Astrocyte (in vitro differentiated cells and primary cell): ENCODE measurements at regions not wholly inside any gene's neighbourhood (a gene's known extent, or its start where the extent isn't known, plus 50 kb on each side); places are given as distances from the start of the nearest gene placed in this dataset.

Source experiments
- DNase-seq: peaks from one replicate; pipeline ENCODE4 v3.0.0-alpha.2; 2010; ENCODE audit warnings: low read depth
- FAIRE-seq: peaks from 2 replicates; lab custom pipeline; 2011; peaks lifted over from hg19 to GRCh38; lab: Jason Lieb, UNC
- H2AFZ ChIP-seq: 2 replicates; pipeline ENCODE4 v1.6.0; 2012; ENCODE audit warnings: low read depth, low read length, inconsistent platforms
- H3K27ac ChIP-seq: 2 replicates; pipeline ENCODE4 v1.5.1; 2011; ENCODE audit warnings: low read depth, low read length, inconsistent platforms
- H3K27me3 ChIP-seq: 2 replicates; pipeline ENCODE4 v1.6.0; 2011; ENCODE audit warnings: low read length, inconsistent platforms; ENCODE audit not compliant: insufficient read depth
- H3K36me3 ChIP-seq: 2 replicates; pipeline ENCODE4 v1.5.1; 2011; ENCODE audit warnings: low read length, inconsistent platforms; ENCODE audit not compliant: insufficient read depth
- H3K4me1 ChIP-seq: 2 replicates; pipeline ENCODE4 v1.5.1; 2011; ENCODE audit warnings: low read length, inconsistent platforms; ENCODE audit not compliant: insufficient read depth
- H3K4me2 ChIP-seq: 2 replicates; pipeline ENCODE4 v1.6.0; 2012; ENCODE audit warnings: low read length, inconsistent platforms
- H3K4me3 ChIP-seq: 2 replicates; pipeline ENCODE4 v1.5.1; 2011; ENCODE audit warnings: low read depth, mild to moderate bottlenecking, low read length, inconsistent platforms; ENCODE audit not compliant: insufficient read depth
- H3K79me2 ChIP-seq: 2 replicates; pipeline ENCODE4 v1.6.0; 2012; ENCODE audit warnings: mild to moderate bottlenecking, low read length, inconsistent platforms; ENCODE audit not compliant: insufficient read depth
- H3K9ac ChIP-seq: 2 replicates; pipeline ENCODE4 v1.6.0; 2012; ENCODE audit warnings: mild to moderate bottlenecking, low read length, inconsistent platforms
- H3K9me3 ChIP-seq: 2 replicates; pipeline ENCODE4 v1.5.1; 2012; ENCODE audit warnings: low read depth, mild to moderate bottlenecking, low read length, inconsistent platforms; ENCODE audit not compliant: insufficient read depth
- H4K20me1 ChIP-seq: 2 replicates; pipeline ENCODE4 v1.6.0; 2012; ENCODE audit warnings: low read length, inconsistent platforms; ENCODE audit not compliant: insufficient read depth
- H3K27ac Mint-ChIP-seq: one replicate; pipeline ENCODE4 v1.8.0; 2021; ENCODE audit warnings: mild to moderate bottlenecking, mixed read lengths; ENCODE audit not compliant: unreplicated experiment
- H3K27me3 Mint-ChIP-seq: one replicate; pipeline ENCODE4 v1.8.0; 2021; ENCODE audit warnings: low read depth, mixed read lengths; ENCODE audit not compliant: unreplicated experiment
- H3K36me3 Mint-ChIP-seq: one replicate; pipeline ENCODE4 v1.8.0; 2021; ENCODE audit warnings: low read depth, mixed read lengths; ENCODE audit not compliant: unreplicated experiment
- H3K4me1 Mint-ChIP-seq: one replicate; pipeline ENCODE4 v1.8.0; 2021; ENCODE audit warnings: low read depth, mixed read lengths; ENCODE audit not compliant: unreplicated experiment
- H3K4me3 Mint-ChIP-seq: one replicate; pipeline ENCODE4 v1.8.0; 2021; ENCODE audit warnings: mild to moderate bottlenecking, moderate library complexity, mixed read lengths; ENCODE audit not compliant: unreplicated experiment
- H3K9me3 Mint-ChIP-seq: one replicate; pipeline ENCODE4 v1.8.0; 2021; ENCODE audit warnings: mild to moderate bottlenecking, mixed read lengths; ENCODE audit not compliant: unreplicated experiment
- EZH2 ChIP-seq: IDR thresholded peaks from 2 replicates; pipeline ENCODE4 v1.6.1; 2012; ENCODE audit warnings: mild to moderate bottlenecking, low read length, inconsistent platforms; ENCODE audit not compliant: insufficient read depth
- TF ChIP-seq, protein P1 (sequence below): IDR thresholded peaks from 2 replicates; pipeline ENCODE4 v1.5.1; 2011; ENCODE audit warnings: low read depth, mild to moderate bottlenecking, inconsistent platforms, low read length, moderate library complexity; ENCODE audit not compliant: insufficient read depth

DNA sequence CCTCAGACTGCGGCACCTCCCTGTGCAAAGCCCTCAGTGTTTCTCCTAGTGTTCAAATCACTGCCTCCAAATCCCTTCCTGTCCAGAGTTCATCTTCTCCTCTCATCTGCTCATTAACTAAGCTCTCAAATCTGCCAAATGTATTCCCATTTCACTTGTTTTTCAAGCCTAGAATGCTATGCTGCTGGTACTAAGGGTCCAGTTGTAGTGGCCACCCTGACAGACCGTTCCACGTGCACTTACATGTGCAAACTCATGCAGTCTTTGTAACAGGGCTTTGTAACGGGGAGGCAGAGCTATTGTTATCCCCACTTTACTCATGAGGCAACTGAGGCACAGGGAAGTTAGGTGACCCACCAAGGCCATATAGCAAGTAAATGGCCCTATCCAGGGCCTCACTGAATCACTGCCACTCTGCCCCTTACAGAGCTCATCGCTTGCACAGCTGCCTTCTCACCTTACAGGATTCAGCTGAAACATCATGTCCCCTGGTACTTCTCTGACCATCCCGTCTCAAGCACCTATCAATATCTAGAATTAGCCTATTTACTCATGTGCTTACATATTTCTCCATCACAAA lies 153.0 kb upstream of the PDE1C start:
- Mint-ChIP-seq H3K36me3 (no peaks in the 10 kb centered on the region), H3K4me3 (no peak overlapping the region), H3K27ac (no peak overlapping the region), H3K9me3 (peaks cover 3% of the 10 kb centered on the region), H3K4me1 (no peaks in the 10 kb centered on the region), H3K27me3 (peaks cover 29% of the 10 kb centered on the region)
- DNase-seq (no peak), FAIRE-seq (no peak)
- Histone ChIP-seq H3K79me2 (no peaks in the 10 kb centered on the region), H4K20me1 (no peaks in the 10 kb centered on the region), H2AFZ (no peak overlapping the region), H3K36me3 (no peaks in the 10 kb centered on the region), H3K27ac (no peak overlapping the region), H3K27me3 (no peaks in the 10 kb centered on the region), H3K9me3 (no peaks in the 10 kb centered on the region), H3K9ac (no peak overlapping the region), H3K4me3 (no peak overlapping the region), H3K4me1 (no peaks in the 10 kb centered on the region), H3K4me2 (no peak overlapping the region)
- TF ChIP-seq, protein P1, sequence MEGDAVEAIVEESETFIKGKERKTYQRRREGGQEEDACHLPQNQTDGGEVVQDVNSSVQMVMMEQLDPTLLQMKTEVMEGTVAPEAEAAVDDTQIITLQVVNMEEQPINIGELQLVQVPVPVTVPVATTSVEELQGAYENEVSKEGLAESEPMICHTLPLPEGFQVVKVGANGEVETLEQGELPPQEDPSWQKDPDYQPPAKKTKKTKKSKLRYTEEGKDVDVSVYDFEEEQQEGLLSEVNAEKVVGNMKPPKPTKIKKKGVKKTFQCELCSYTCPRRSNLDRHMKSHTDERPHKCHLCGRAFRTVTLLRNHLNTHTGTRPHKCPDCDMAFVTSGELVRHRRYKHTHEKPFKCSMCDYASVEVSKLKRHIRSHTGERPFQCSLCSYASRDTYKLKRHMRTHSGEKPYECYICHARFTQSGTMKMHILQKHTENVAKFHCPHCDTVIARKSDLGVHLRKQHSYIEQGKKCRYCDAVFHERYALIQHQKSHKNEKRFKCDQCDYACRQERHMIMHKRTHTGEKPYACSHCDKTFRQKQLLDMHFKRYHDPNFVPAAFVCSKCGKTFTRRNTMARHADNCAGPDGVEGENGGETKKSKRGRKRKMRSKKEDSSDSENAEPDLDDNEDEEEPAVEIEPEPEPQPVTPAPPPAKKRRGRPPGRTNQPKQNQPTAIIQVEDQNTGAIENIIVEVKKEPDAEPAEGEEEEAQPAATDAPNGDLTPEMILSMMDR, result no peak
- no peak for TF ChIP-seq EZH2

DNA sequence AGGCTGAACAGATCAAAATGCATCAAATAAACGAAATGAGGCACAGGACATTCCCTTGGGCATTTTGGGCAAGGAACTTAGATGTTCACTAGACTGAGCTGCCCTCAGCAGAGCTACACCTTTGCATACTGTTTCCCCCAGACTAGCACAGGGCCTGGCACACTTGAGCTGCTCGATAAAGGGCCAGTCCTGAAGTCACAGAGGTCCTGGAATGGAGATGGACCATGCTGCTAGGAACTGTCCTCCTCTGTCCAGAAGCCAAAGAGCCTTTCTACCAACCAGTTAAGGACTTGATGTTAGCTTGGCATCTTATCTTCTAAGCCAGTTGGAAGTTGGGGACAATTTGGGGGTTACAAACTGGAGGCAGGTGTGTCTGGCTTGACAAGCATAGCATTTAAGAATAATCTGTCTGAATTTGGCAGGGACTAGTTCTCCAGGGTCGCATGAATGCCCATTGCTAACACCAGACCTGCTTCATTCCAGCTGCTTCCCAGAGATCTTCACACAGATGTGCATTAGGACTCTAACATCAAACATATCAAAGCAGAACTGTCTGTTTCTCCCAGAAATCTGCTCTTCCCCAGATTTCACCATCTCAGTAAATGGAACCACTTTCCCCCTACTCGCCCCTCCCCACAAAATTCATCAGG lies 152.2 kb upstream of the PDE1C start:
- H3K4me1 ChIP-seq, result no peaks in the 10 kb centered on the region
- H3K9me3 ChIP-seq, result no peaks in the 10 kb centered on the region
- no peak overlapping the region for H3K4me2 ChIP-seq
- TF ChIP-seq, protein P1, result no peak
- TF ChIP-seq EZH2, result no peak
- Mint-ChIP-seq H3K27me3 (peaks cover 33% of the 10 kb centered on the region), H3K36me3 (no peaks in the 10 kb centered on the region), H3K4me3 (no peak overlapping the region), H3K9me3 (peaks cover 3% of the 10 kb centered on the region), H3K4me1 (no peaks in the 10 kb centered on the region), H3K27ac (no peak overlapping the region)
- no peak overlapping the region for H2AFZ ChIP-seq
- no peaks in the 10 kb centered on the region for H3K79me2 ChIP-seq
- no peak overlapping the region for H3K9ac ChIP-seq
- H3K27ac ChIP-seq, result no peak overlapping the region
- H4K20me1 ChIP-seq, result no peaks in the 10 kb centered on the region
- no peaks in the 10 kb centered on the region for H3K36me3 ChIP-seq
- FAIRE-seq (no peak), DNase-seq (no peak)
- no peaks in the 10 kb centered on the region for H3K27me3 ChIP-seq
- H3K4me3 ChIP-seq, result no peak overlapping the region

DNA sequence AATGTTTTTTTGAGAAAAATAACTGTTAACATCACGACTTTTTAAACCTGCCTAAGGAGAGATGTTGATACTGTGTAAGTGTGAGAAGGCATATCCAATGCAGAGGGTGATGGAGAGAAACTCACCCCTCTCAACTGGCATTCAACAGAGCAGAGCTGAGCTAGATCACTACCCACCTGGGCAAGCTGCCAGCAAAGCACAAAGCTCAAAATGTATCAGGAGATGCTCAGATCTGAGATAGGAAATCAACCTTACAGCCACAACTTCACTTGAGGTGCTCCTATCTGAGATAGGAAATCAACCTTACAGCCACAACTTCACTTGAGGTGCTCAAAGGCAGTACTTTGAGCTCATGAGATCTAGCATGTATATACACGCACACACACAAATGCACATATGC lies 151.5 kb upstream of the PDE1C start:
- Mint-ChIP-seq H3K9me3 (peaks cover 3% of the 10 kb centered on the region), H3K27ac (no peak overlapping the region), H3K4me1 (no peaks in the 10 kb centered on the region), H3K27me3 (peaks cover 36% of the 10 kb centered on the region), H3K4me3 (no peak overlapping the region), H3K36me3 (no peaks in the 10 kb centered on the region)
- Histone ChIP-seq H4K20me1 (no peaks in the 10 kb centered on the region), H3K27me3 (no peaks in the 10 kb centered on the region), H2AFZ (no peak overlapping the region), H3K9ac (no peak overlapping the region), H3K27ac (no peak overlapping the region), H3K4me3 (no peak overlapping the region), H3K79me2 (no peaks in the 10 kb centered on the region), H3K36me3 (no peaks in the 10 kb centered on the region), H3K4me2 (no peak overlapping the region), H3K4me1 (no peaks in the 10 kb centered on the region), H3K9me3 (no peaks in the 10 kb centered on the region)
- FAIRE-seq, result no peak
- TF ChIP-seq, protein P1, result no peak
- TF ChIP-seq EZH2, result no peak
- no peak for DNase-seq
